SKM-1 treated with dmso at 0.1 percent for 144 hours (cell line): ENCODE measurements at regions not wholly inside any gene's neighbourhood (a gene's known extent, or its start where the extent isn't known, plus 50 kb on each side); places are given as distances from the start of the nearest gene placed in this dataset.
A peak's percentile ranks its signal among the peaks of the same experiment; 100 is the strongest.
"Not testable (repeated sequence)": the region's sequence is repeated elsewhere in the genome, so short reads cannot be mapped to it uniquely, and the experiment has no call there.

Experiments used
- DNase-seq: peaks from one replicate; lab custom pipeline; 2025; ENCODE audit not compliant: unreplicated experiment; lab: John Stamatoyannopoulos, UW

GRCh38 chr13:65240773-65241172 is 1989.4 kb downstream of the PCDH9 start:
- no peak for DNase-seq

DNA sequence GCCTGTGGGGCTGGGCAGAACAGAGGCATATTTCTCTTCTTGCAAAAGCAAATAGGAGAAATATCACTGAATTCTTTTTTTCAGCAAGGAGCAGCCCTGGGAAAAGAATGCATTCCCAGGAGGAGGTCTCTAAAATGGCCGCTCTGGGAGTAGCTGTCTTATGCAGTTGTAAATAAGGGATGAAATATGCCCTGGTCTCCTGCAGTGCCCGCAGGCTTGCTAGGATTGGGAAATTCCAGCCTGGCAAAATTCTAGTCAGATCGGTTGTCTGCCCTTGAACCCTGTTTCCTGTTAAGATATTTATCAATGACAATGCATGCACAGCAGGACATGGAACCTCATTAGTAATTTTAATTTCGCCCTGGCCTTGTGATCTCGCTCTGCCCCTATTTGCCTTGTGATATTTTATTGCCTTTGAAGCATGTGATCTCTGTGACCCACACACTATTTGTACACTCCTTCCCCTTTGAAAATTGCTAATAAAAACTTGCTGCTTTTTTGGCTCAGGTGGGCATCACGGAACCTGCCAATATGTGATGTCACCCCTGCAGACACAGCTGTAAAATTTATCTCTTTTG is 1993.2 kb downstream of the PCDH9 start:
- no peak for DNase-seq

- DNase-seq = no peak
Observed at GRCh38 chr13:65217471-65217995, 2012.6 kb downstream of the PCDH9 start.

GRCh38 chr13:65202845-65203244 is 2027.3 kb downstream of the PCDH9 start:
- DNase-seq = peak; percentile 10

- DNase-seq = no peak
Observed at GRCh38 chr13:65188721-65189120, 2041.4 kb downstream of the PCDH9 start.

- DNase-seq = no peak
Observed at GRCh38 chr13:65168026-65168425, 2062.1 kb downstream of the PCDH9 start.

- no peak for DNase-seq
Observed at GRCh38 chr13:65166675-65167074, 2063.5 kb downstream of the PCDH9 start.

DNA sequence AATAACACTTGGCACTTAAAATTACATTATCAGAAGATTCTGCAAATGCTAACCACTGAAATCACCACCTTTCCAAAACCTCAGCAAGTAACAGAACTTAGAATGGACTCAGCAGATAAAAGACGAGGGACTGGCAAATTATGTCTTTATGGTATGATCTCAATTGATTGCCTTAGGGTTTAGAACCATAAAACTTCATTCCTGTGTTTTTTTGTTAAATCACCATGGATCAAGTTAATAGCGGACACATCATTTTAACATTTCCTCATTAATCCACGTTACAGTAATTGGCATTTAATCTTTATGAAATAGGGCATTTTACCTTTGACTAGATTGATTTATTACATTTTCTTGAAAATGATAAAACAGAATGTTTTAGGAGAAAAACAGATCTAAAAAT is 2070.3 kb downstream of the PCDH9 start:
- DNase-seq = no peak

GRCh38 chr13:65155861-65156260 is 2074.3 kb downstream of the PCDH9 start:
- no peak for DNase-seq

GRCh38 chr13:65154661-65155447 is 2075.3 kb downstream of the PCDH9 start:
- DNase-seq = no peak

DNA sequence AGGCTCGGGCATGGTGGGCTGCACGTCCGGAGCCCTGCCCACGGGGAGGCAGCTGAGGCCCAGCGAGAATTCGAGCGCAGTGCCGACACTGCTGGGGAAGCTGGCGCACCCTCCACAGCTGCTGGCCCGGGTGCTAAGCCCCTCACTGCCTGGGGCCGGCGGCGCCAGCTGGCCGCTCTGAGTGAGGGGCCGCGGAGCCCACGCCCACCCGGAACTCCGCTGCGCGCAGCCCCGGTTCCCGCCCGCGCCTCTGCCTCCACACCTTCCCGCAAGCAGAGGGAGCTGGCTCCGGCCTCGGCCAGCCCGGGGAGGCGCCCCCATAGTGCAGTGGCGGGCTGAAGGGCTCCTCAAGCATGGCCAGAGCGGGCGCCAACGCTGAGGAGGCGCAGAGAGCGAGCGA is 2080.4 kb downstream of the PCDH9 start:
- DNase-seq = no peak

GRCh38 chr13:65143920-65144319 is 2086.2 kb downstream of the PCDH9 start:
- no peak for DNase-seq

- DNase-seq = no peak
Observed at GRCh38 chr13:65133094-65133493, 2097.0 kb downstream of the PCDH9 start.

GRCh38 chr13:65125236-65125635 is 2104.9 kb downstream of the PCDH9 start:
- no peak for DNase-seq

DNA sequence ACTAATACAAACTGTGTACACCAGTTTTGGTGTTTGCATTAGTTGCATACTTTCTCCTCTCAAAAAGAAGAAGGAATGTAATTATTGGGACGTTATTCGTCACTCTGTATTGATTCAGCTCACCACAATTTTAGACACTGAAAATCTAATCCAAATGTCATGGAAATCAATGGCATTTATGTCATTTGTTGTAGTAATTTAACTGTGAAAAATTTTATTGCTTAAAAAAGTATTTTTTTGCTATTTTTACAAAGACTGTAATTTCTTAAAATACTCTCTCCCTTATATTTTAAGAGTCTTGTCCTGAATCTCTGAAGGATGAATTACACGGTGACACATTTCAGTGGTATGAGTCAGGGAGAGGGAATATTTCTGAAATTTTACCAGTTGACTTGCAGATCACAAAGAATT is 2117.6 kb downstream of the PCDH9 start:
- no peak for DNase-seq

DNA sequence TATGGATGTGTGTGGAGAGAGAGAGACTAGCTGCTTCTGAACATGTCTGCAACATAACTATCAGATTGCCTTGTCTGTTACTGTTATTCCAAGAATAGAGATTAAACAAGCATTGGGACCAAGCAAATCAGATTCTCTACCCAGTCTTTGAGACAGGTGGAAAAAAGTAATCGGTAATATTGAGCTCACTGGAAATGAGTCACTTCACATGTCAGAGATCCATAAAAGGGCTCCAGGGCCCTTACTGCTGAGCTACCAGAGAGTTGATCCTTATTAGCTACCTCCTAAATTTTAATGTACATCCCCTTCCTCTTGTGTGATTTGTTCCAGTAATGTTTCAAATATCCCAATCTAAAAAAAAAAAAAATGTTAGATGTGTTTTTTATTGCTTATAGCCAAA is 2118.0 kb downstream of the PCDH9 start:
- no peak for DNase-seq

DNA sequence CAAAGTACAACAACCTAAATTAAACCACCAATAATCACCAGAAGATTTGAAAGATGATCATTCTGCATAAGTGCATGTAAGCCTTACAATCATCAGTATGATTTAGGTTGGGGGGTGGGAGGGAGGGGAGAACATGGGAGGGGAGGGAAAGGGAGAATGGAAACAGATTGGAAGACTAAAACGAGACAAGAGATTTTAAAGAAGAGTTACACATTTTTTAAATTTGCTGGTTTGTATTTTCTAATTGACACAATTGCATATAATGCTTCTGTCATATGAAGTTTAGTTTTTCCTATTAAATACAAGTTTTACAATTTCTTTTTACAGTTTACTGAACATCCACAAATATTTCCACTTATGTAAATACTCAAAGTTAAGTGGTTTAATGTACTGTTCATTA is 2118.9 kb downstream of the PCDH9 start:
- DNase-seq = no peak

DNA sequence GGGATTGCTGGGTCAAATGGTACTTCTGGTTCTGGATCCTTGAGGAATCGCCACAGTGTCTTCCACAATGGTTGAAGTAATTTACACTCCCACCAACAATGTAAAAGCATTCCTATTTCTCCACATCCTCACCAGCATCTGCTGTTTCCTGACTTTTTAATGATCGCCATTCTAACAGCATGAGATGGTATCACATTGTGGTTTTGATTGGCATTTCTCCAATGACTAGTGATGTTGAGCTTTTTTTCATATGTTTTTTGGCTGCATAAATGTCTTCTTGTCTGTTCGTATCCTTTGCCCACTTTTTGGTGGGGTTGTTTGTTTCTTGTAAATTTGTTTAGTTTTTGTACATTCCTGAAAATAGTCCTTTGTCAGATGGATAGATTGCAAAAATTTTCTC is 2125.7 kb downstream of the PCDH9 start:
- DNase-seq = not testable (repeated sequence)

GRCh38 chr13:65103351-65103750 is 2126.8 kb downstream of the PCDH9 start:
- no peak for DNase-seq

DNA sequence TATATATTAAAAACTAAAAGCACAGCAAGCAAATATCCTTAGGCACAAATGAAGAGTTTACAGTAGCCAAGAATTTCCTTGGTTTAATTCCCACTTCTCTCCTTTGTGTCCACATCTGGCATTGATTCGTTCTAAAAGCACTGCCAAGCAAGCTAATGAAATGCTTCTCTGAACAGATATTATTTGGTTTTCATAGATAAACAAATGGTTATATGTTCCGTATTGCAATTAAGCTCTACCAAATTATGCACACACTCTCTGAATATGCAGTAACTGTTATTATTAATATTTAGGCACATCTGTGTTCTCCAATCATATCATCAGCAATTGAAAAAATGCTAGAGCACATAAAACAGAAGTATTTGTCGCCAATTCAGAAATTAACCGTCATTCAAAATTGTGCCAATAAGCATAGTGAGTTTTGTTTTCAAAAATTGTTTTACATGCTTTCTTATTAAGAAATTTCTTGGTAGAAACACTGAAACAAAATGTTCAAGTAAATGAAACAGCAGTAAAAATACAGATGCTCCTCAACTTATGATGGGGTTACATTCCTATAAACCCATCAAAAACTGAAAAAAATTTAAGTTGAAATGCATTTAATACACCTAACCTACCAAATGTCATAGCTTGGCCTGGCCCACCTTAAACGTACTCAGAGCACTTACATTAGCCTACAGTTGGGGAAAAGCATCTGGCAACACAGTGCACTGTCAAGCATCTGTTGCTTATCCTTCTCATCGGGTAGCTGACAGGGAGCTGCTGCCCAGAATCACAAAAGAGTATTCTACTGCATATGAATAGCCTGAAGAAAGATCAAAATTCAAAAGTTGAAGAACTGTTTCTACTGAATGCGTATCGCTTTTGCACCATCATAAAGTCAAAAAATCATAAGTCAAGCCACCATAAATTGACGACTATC is 2134.7 kb downstream of the PCDH9 start:
- no peak for DNase-seq

GRCh38 chr13:65093357-65093756 is 2136.8 kb downstream of the PCDH9 start:
- no peak for DNase-seq

DNA sequence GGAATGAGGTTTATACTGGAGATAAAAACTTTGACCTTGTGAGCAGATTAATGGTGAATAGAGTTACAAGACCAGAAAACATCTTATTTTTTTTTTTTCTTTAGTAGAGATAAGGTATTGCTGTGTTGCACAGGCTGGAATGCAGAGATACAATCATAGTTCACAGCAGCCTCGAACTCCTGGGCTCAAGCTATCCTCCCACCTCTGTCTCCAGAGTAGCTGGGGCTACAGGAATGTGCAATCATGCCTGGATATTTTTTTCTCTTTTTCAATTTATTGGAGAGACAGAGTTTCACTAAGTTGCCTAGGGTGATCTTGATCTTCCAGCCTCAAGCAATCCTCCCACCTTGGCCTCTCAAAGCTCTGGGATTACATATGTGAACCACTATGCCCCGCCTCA is 2139.1 kb downstream of the PCDH9 start:
- DNase-seq = no peak
